WTC11 (cell line): ENCODE measurements at regions not wholly inside any gene's neighbourhood (a gene's known extent, or its start where the extent isn't known, plus 50 kb on each side); places are given as distances from the start of the nearest gene placed in this dataset.

Experiments used
- ATAC-seq: fragments of 200-7000 bp; cut with Tn5 transposase; 2 replicates; pipeline ENCODE4 v1.10.0; 2021; ENCODE audit warnings: mild to moderate bottlenecking, moderate library complexity
- CTCF ChIA-PET: fragments of 300-600 bp; sonication (Branson Sonifier 250); formaldehyde crosslinking; loops from one replicate; lab custom pipeline; 2021; ENCODE audit warnings: antibody characterized with exemption; lab: Charles Lee
- POLR2A ChIA-PET: fragments of 350-600 bp; sonication (Branson Sonifier 250); formaldehyde crosslinking; loops from one replicate; lab custom pipeline; 2021; ENCODE audit warnings: antibody characterized with exemption; lab: Charles Lee
- DNase-seq: peaks from one replicate; pipeline ENCODE4 v3.0.0; 2021; ENCODE audit warnings: low spot score
- H3K27ac Mint-ChIP-seq: 2 replicates; pipeline ENCODE4 v1.8.0; 2021; ENCODE audit warnings: mixed read lengths
- H3K27me3 Mint-ChIP-seq: 2 replicates; pipeline ENCODE4 v1.8.0; 2021; ENCODE audit warnings: low read depth, mild to moderate bottlenecking, moderate library complexity, mixed read lengths
- H3K36me3 Mint-ChIP-seq: 2 replicates; pipeline ENCODE4 v1.8.0; 2021; ENCODE audit warnings: mixed read lengths
- H3K4me1 Mint-ChIP-seq: 2 replicates; pipeline ENCODE4 v1.8.0; 2022; ENCODE audit warnings: mixed read lengths
- H3K4me3 Mint-ChIP-seq: 2 replicates; pipeline ENCODE4 v1.8.0; 2021; ENCODE audit warnings: mild to moderate bottlenecking, moderate library complexity, mixed read lengths
- H3K9me3 Mint-ChIP-seq: 2 replicates; pipeline ENCODE4 v1.8.0; 2021; ENCODE audit warnings: mixed read lengths
- AFF4 ChIP-seq: sonication (generic); formaldehyde crosslinking; IDR thresholded peaks from 2 replicates; pipeline ENCODE4 v1.8.1; 2023; ENCODE audit warnings: mild to moderate bottlenecking, missing genetic modification reagents, borderline replicate concordance
- CREM ChIP-seq: sonication (generic); formaldehyde crosslinking; IDR thresholded peaks from 2 replicates; pipeline ENCODE4 v1.8.1; 2022; ENCODE audit warnings: mild to moderate bottlenecking, missing genetic modification reagents, moderate library complexity
- ELF4 ChIP-seq: sonication (generic); formaldehyde crosslinking; IDR thresholded peaks from 2 replicates; pipeline ENCODE4 v1.8.1; 2022; ENCODE audit warnings: low read depth, mild to moderate bottlenecking, moderate library complexity, missing genetic modification reagents
- ESRRA ChIP-seq: sonication (generic); formaldehyde crosslinking; IDR thresholded peaks from 2 replicates; pipeline ENCODE4 v1.8.1; 2022; ENCODE audit warnings: mild to moderate bottlenecking, missing genetic modification reagents, borderline replicate concordance
- FOXP1 ChIP-seq: sonication (generic); formaldehyde crosslinking; IDR thresholded peaks from 2 replicates; pipeline ENCODE4 v1.8.0; 2022; ENCODE audit warnings: missing genetic modification reagents, mild to moderate bottlenecking, moderate library complexity, borderline replicate concordance
- HMGA2 ChIP-seq: fragments of 250-450 bp; sonication (Bioruptor Pico); IDR thresholded peaks from 2 replicates; pipeline ENCODE4 v1.4.0; 2021; ENCODE audit warnings: mild to moderate bottlenecking, moderate library complexity
- IRF2 ChIP-seq: sonication (generic); formaldehyde crosslinking; IDR thresholded peaks from 2 replicates; pipeline ENCODE4 v1.8.0; 2022; ENCODE audit warnings: low read depth, missing genetic modification reagents, borderline replicate concordance
- OVOL2 ChIP-seq: fragments of 250-450 bp; sonication (Bioruptor Pico); IDR thresholded peaks from 2 replicates; pipeline ENCODE4 v1.9.0; 2021; ENCODE audit warnings: mild to moderate bottlenecking, borderline replicate concordance
- SOX15 ChIP-seq: fragments of 250-450 bp; sonication (Bioruptor Pico); IDR thresholded peaks from 2 replicates; pipeline ENCODE4 v1.9.0; 2021; ENCODE audit warnings: mild to moderate bottlenecking
- SP1 ChIP-seq: sonication (generic); formaldehyde crosslinking; conservative IDR thresholded peaks from 2 replicates; pipeline ENCODE4 v1.8.1; 2022; ENCODE audit warnings: missing genetic modification reagents
- TEAD1 ChIP-seq: sonication (generic); formaldehyde crosslinking; IDR thresholded peaks from 2 replicates; pipeline ENCODE4 v1.8.0; 2022; ENCODE audit warnings: mild to moderate bottlenecking, missing genetic modification reagents
- TEAD4 ChIP-seq: sonication (generic); formaldehyde crosslinking; IDR thresholded peaks from 2 replicates; pipeline ENCODE4 v1.8.0; 2022; ENCODE audit warnings: mild to moderate bottlenecking, missing genetic modification reagents
- ZNF532 ChIP-seq: fragments of 250-450 bp; sonication (Bioruptor Pico); IDR thresholded peaks from 2 replicates; pipeline ENCODE4 v1.9.0; 2021; ENCODE audit warnings: mild to moderate bottlenecking, borderline replicate concordance
- ZNF671 ChIP-seq: fragments of 250-450 bp; sonication (Bioruptor Pico); IDR thresholded peaks from 2 replicates; pipeline ENCODE4 v1.8.0; 2021; ENCODE audit warnings: mild to moderate bottlenecking
- ZSCAN18 ChIP-seq: fragments of 250-450 bp; sonication (Bioruptor Pico); IDR thresholded peaks from 2 replicates; pipeline ENCODE4 v2.1.2; 2022; ENCODE audit warnings: mild to moderate bottlenecking, moderate library complexity
- TF ChIP-seq, protein P1 (sequence below): sonication (generic); formaldehyde crosslinking; IDR thresholded peaks from 2 replicates; pipeline ENCODE4 v1.8.1; 2022; ENCODE audit warnings: mild to moderate bottlenecking, moderate library complexity, missing genetic modification reagents
- TF ChIP-seq, protein P2 (sequence below): sonication (generic); formaldehyde crosslinking; conservative IDR thresholded peaks from 2 replicates; pipeline ENCODE4 v1.8.1; 2022; ENCODE audit warnings: mild to moderate bottlenecking, missing genetic modification reagents

DNA sequence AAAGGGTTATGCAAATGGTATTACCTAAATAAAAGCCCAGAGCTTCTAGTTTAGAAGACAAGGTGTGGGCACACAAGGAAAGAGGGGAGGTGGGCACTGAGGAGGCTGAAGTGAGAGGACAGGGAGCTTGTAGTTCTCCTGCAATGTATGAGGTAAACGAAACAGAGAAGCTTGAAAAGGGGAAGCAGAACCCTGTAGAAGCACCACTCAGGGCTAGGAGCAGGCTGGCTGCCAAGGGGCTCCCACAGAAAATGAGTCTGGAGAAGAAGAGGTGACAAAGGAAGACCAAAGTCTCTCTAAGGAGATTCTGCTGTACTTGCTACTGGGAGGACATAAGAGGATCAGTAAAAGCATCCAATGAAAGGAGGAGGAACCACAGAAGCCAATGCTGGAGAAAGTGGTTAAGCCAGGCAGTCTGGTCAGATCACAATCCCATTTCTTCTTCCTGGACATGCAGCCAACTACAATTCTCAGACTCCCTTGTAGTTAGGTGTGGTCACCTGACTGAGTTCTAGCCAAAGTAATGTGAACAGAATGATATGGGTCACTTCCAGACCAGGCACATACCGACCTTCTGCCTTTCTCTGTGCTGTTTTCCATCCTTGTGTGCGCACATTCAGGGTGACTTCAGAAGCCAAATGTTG lies 174.5 kb upstream of the MAP3K1 start:
- Mint-ChIP-seq H3K4me3 (no peak overlapping the region), H3K4me1 (peaks cover 40% of the 10 kb centered on the region), H3K27ac (no peak overlapping the region), H3K36me3 (no peaks in the 10 kb centered on the region), H3K27me3 (peaks cover 2% of the 10 kb centered on the region; the same call in 1 of the 2 replicates), H3K9me3 (no peaks in the 10 kb centered on the region)
- ChIA-PET POLR2A (no interaction called here), CTCF (no interaction called here)
- no peak for ATAC-seq
- TF ChIP-seq ELF4 (CRISPR knock-in tag) (no peak), SOX15 (no peak), TEAD1 (no peak)
- DNase-seq = no peak

DNA sequence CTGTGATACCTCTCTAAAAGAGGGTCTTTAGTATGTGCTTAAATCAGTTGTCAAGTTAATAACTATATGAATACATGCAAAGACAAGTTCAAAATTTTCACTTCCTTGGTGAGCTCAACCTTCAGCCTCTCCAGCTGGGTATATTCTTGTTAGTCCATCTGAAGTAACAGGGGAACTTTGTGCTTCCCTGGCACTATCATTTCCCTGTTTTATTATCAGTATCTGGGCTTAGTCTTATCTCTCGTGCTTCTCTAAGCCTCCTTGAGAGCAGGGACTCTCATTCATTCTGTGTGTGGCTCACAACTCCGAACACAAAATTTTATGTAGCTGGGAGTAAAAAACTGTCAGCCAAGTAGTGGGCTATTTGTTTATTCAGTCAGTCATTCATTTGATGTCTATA lies 175.9 kb upstream of the MAP3K1 start:
- no peaks in the 10 kb centered on the region for H3K9me3 Mint-ChIP-seq
- no peak for TF ChIP-seq IRF2 (CRISPR knock-in tag)
- no peak for TF ChIP-seq OVOL2 (CRISPR knock-in tag)
- TF ChIP-seq SP1 (CRISPR knock-in tag) = no peak
- TF ChIP-seq ZNF671 (CRISPR knock-in tag) = no peak
- TF ChIP-seq ZSCAN18 = no peak
- TF ChIP-seq, protein P1, sequence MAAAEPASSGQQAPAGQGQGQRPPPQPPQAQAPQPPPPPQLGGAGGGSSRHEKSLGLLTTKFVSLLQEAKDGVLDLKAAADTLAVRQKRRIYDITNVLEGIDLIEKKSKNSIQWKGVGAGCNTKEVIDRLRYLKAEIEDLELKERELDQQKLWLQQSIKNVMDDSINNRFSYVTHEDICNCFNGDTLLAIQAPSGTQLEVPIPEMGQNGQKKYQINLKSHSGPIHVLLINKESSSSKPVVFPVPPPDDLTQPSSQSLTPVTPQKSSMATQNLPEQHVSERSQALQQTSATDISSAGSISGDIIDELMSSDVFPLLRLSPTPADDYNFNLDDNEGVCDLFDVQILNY = no peak
- no peak for TF ChIP-seq CREM
- no peak for TF ChIP-seq ESRRA (CRISPR knock-in tag)
- TF ChIP-seq TEAD1 = no peak
- TF ChIP-seq HMGA2 = no peak
- no peak for TF ChIP-seq TEAD4
- TF ChIP-seq, protein P2, sequence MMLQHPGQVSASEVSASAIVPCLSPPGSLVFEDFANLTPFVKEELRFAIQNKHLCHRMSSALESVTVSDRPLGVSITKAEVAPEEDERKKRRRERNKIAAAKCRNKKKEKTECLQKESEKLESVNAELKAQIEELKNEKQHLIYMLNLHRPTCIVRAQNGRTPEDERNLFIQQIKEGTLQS (CRISPR knock-in tag) = no peak
- TF ChIP-seq AFF4 = no peak
- TF ChIP-seq ZNF532 = no peak
- TF ChIP-seq FOXP1 (CRISPR knock-in tag) = no peak
- no peaks in the 10 kb centered on the region for H3K36me3 Mint-ChIP-seq
- no peak overlapping the region for H3K27ac Mint-ChIP-seq
- H3K4me3 Mint-ChIP-seq = no peak overlapping the region
- peaks cover 40% of the 10 kb centered on the region for H3K4me1 Mint-ChIP-seq
- ATAC-seq = no peak
- ChIA-PET POLR2A (no interaction called here), CTCF (interaction anchor here (1.0 kb wide), 1 partner anchor 369 kb away, joined by 3 read pairs; no protein-coding TSS in a partner anchor)
- peaks cover 2% of the 10 kb centered on the region; the same call in 1 of the 2 replicates for H3K27me3 Mint-ChIP-seq
- DNase-seq = no peak
